ENCODE measurements at regions not wholly inside any gene's neighbourhood (a gene's known extent, or its start where the extent isn't known, plus 50 kb on each side); places are given as distances from the start of the nearest gene placed in this dataset.

GRCh38 chr17:83186226-83186625 is 106.8 kb downstream of the METRNL start (continued):
- no peak for TF ChIP-seq CHD7 (IDR thresholded peaks at IDR 0.05; ENCODE audit: insufficient replicate concordance, low read length)
- no peak for TF ChIP-seq TAF1 (IDR thresholded peaks at IDR 0.05; ENCODE audit: low read depth, low read length)
- TF ChIP-seq ZNF274 (IDR thresholded peaks at IDR 0.05; ENCODE audit: borderline replicate concordance, extremely low read depth, low read length): no peak
